ENCODE measurements at regions not wholly inside any gene's neighbourhood (a gene's known extent, or its start where the extent isn't known, plus 50 kb on each side); places are given as distances from the start of the nearest gene placed in this dataset.

DNA sequence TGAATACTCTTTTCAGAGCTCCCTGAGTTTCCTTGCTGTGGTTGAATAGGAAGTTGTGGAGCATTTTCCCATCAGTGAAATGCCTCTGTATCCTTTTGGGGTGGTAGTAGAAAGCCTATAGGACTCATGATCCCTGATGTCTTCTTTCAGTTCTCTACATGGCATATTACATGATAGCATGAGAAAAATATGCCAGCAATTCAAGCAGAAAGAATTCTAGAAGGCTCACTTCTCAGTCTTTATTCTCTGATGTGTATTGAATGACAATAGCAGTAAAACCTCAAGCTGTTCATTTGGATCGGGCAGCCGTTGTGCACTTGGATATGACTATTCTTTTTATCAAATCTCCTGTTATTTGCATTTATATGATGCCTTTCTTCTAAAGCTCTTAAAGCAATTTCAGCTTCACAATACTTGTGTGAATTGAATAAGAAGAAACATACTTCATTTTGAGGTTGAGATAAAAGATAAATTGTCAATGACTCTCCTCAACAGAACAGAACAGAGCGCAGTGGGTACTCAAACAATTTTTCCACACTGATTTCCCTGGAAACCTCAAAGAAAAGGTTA, 251.5 kb upstream of the FBXO33 start:
- no peak overlapping the region for H3K4me3 ChIP-seq (ENCODE audit: low read length)
- TF ChIP-seq, protein P1, sequence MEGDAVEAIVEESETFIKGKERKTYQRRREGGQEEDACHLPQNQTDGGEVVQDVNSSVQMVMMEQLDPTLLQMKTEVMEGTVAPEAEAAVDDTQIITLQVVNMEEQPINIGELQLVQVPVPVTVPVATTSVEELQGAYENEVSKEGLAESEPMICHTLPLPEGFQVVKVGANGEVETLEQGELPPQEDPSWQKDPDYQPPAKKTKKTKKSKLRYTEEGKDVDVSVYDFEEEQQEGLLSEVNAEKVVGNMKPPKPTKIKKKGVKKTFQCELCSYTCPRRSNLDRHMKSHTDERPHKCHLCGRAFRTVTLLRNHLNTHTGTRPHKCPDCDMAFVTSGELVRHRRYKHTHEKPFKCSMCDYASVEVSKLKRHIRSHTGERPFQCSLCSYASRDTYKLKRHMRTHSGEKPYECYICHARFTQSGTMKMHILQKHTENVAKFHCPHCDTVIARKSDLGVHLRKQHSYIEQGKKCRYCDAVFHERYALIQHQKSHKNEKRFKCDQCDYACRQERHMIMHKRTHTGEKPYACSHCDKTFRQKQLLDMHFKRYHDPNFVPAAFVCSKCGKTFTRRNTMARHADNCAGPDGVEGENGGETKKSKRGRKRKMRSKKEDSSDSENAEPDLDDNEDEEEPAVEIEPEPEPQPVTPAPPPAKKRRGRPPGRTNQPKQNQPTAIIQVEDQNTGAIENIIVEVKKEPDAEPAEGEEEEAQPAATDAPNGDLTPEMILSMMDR (conservative IDR thresholded peaks at IDR 0.05; ENCODE audit: low read length), result no peak
- no peak for DNase-seq (ENCODE audit: low read depth)

DNA sequence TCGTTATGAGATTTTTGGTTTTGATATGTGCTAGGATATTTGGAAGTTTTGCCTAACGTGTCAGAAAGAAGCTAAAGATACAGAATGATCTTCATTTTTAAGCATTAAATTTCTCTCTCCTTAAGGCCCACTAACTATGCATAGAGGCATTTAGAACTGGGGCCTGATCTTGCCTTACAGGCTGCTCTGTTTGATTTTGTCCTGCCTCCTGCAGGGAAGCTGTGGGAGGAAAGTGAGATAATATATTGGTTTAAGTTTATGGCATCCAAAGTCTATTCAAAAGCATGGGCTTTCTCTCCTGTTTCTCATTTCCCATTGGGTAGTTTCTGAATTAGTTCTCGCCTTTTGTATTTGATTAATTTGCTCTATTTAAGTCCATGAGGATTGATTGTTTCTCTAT, 250.3 kb upstream of the FBXO33 start:
- no peak for DNase-seq (ENCODE audit: low read depth)
- no peak overlapping the region for H3K4me3 ChIP-seq (ENCODE audit: low read length)
- TF ChIP-seq, protein P1 (conservative IDR thresholded peaks at IDR 0.05; ENCODE audit: low read length), result no peak

DNA sequence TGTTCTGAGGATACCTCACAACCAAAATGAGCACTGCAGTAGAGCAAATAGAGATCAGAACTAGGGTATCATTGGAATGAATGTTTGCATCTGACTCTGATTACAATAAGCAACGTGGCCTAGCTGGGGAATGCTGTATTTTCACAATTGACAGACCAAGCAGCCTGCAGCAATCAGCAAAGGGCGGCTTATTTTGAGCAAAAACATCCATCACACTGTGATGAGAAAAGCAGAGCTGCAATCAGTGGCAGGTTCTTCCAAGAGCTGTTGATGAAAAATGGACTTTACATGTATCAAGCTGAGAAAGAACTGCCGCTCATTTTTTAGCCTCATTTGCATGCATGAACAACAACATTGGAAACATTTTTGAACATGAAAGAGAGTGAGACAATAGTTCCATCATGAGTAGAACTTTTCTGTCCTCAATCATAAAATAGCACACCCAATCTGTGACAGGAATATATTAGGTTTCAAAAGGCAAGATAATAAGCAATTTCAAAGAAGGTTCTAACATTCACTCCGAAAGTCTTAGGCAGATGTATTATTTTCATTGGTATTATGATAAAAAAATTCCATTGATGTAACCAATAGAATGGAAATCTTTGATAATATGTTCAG, 249.7 kb upstream of the FBXO33 start:
- no peak overlapping the region for H3K4me3 ChIP-seq (ENCODE audit: low read length)
- TF ChIP-seq, protein P1 (conservative IDR thresholded peaks at IDR 0.05; ENCODE audit: low read length), result no peak
- no peak for DNase-seq (ENCODE audit: low read depth)

DNA sequence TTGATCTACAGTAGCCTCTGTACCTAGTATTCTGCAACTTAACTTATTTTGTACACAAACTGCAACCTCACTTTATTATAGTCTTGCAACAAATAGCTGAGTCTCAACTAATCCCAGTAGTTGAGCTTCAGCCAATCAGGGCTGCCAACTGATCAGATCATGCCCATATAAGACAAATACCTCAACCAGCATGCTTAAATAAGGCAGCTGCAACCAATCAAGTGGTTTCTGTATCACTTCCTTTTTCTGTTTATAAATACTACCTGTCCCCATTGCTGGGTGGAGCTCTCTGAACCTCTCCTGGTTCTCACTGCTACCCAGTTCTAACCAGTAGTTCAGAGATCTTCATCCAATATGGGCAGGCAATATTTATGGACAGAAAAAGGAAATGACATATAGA, 248.5 kb upstream of the FBXO33 start:
- DNase-seq (ENCODE audit: low read depth), result no peak

DNA sequence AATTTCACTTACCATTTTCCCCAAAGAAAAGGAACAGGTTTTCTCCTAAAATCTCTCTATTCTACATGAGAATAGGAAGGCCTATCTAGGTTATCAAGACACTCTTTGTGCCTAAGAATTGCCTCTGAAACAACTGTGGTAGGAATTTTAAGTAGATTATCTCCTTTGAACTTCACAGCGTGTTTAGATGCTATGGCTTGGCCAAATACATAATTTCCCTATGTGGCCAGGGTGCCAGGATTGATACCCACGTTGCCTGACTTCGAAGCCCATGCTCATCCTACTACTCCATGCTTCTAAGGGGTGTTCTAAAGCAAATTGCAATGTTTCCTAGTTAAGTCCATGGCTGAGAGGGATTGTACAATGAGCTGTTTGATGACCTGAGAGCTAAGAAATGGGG, 241.5 kb upstream of the FBXO33 start:
- TF ChIP-seq, protein P1 (conservative IDR thresholded peaks at IDR 0.05; ENCODE audit: low read length), result no peak
- no peak for DNase-seq (ENCODE audit: low read depth)

More for the DNA sequence above, 248.5 kb upstream of the FBXO33 start:
- TF ChIP-seq, protein P1 (conservative IDR thresholded peaks at IDR 0.05; ENCODE audit: low read length), result no peak
- H3K4me3 ChIP-seq (ENCODE audit: low read length), result no peak overlapping the region

DNA sequence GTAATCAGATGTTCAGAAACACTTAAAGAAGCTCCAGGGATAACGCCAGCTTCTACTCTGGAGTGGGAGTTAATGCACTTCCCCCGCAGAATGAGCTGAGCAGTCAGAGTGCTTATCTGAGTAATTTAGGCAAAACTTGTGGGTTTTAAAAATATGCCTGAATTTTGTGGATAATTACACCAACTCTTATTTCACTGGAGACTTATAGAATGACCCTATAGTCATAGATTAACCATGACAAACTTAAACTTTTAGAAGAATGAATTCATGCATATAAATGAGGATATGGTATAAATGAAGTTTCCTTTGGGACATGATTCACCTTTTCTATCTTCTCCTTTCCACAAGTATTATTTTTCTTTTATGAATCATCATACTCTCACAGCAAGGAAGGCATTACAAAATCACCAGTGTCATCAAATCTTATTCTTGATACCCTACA, 241.1 kb upstream of the FBXO33 start:
- DNase-seq (ENCODE audit: low read depth), result no peak
- H3K4me3 ChIP-seq (ENCODE audit: low read length), result no peak overlapping the region
- TF ChIP-seq, protein P1 (conservative IDR thresholded peaks at IDR 0.05; ENCODE audit: low read length), result no peak

More for the DNA sequence above, 241.5 kb upstream of the FBXO33 start:
- no peak overlapping the region for H3K4me3 ChIP-seq (ENCODE audit: low read length)

DNA sequence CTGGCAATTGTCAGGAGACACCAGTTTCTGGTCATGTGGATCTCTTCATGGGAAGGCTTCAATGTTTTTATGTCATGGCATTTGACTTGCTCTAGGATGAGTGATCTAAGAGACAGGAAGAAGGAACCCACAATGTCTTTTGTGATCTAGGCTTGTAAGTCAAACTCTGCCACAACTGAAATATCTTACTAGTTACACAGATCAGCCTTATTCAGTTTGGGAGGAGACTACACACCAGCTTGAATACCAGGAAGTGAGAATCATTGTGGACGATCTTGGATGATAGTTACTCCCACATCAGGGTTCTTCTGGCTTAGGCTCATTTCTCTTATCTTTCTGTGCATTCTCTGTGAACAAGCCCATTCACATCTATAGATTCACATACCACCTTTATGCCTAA, 236.2 kb upstream of the FBXO33 start:
- H3K4me3 ChIP-seq (ENCODE audit: low read length), result no peak overlapping the region
- DNase-seq (ENCODE audit: low read depth), result no peak
- TF ChIP-seq, protein P1 (conservative IDR thresholded peaks at IDR 0.05; ENCODE audit: low read length), result no peak

Data from AG10803 (cell line).